OCI-LY1 (cell line): ENCODE measurements at regions not wholly inside any gene's neighbourhood (a gene's known extent, or its start where the extent isn't known, plus 50 kb on each side); places are given as distances from the start of the nearest gene placed in this dataset.

ENCODE experiments used
- EZH2 ChIP-seq: fragments of 200-600 bp; sonication (generic), shearing (Covaris generic); IDR thresholded peaks from 2 replicates; pipeline ENCODE4 v1.8.0; 2017; ENCODE audit warnings: borderline replicate concordance, mixed run types, mild to moderate bottlenecking, antibody characterized with exemption, low read length, moderate library complexity, mixed read lengths
- TF ChIP-seq, protein P1 (sequence below): fragments of 200-600 bp; sonication (generic), shearing (Covaris generic); IDR thresholded peaks from 2 replicates; pipeline ENCODE4 v1.5.1; 2017; ENCODE audit warnings: mild to moderate bottlenecking, antibody characterized with exemption, low read length, moderate library complexity, mixed read lengths

DNA sequence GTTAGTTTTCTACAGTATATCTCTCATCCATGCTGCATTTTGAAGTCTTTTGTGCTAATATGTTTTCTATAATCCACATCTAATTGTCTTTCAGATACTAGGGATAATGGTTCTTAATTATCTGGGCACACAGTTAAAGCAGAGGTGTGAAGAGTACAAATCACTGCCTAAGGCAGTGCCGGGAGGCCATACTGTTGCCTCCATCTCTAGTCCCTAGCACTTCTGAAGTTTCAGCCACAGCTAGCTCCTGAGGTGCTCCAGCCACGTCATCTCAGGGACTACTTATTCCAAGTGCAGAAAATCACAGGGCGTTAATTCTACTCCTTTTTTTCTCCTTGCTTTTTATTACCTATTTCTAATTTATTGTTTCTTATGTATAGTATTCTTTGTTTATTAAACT, 760.0 kb upstream of the FAM174A start:
- TF ChIP-seq, protein P1, sequence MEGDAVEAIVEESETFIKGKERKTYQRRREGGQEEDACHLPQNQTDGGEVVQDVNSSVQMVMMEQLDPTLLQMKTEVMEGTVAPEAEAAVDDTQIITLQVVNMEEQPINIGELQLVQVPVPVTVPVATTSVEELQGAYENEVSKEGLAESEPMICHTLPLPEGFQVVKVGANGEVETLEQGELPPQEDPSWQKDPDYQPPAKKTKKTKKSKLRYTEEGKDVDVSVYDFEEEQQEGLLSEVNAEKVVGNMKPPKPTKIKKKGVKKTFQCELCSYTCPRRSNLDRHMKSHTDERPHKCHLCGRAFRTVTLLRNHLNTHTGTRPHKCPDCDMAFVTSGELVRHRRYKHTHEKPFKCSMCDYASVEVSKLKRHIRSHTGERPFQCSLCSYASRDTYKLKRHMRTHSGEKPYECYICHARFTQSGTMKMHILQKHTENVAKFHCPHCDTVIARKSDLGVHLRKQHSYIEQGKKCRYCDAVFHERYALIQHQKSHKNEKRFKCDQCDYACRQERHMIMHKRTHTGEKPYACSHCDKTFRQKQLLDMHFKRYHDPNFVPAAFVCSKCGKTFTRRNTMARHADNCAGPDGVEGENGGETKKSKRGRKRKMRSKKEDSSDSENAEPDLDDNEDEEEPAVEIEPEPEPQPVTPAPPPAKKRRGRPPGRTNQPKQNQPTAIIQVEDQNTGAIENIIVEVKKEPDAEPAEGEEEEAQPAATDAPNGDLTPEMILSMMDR = no peak
- no peak for TF ChIP-seq EZH2
